Astrocyte (in vitro differentiated cells and primary cell): ENCODE measurements at regions not wholly inside any gene's neighbourhood (a gene's known extent, or its start where the extent isn't known, plus 50 kb on each side); places are given as distances from the start of the nearest gene placed in this dataset.

Experiments
- DNase-seq: peaks from one replicate; pipeline ENCODE4 v3.0.0-alpha.2; 2010; ENCODE audit warnings: low read depth
- FAIRE-seq: peaks from 2 replicates; lab custom pipeline; 2011; peaks lifted over from hg19 to GRCh38; lab: Jason Lieb, UNC
- H2AFZ ChIP-seq: 2 replicates; pipeline ENCODE4 v1.6.0; 2012; ENCODE audit warnings: low read depth, low read length, inconsistent platforms
- H3K27ac ChIP-seq: 2 replicates; pipeline ENCODE4 v1.5.1; 2011; ENCODE audit warnings: low read depth, low read length, inconsistent platforms
- H3K27me3 ChIP-seq: 2 replicates; pipeline ENCODE4 v1.6.0; 2011; ENCODE audit warnings: low read length, inconsistent platforms; ENCODE audit not compliant: insufficient read depth
- H3K36me3 ChIP-seq: 2 replicates; pipeline ENCODE4 v1.5.1; 2011; ENCODE audit warnings: low read length, inconsistent platforms; ENCODE audit not compliant: insufficient read depth
- H3K4me1 ChIP-seq: 2 replicates; pipeline ENCODE4 v1.5.1; 2011; ENCODE audit warnings: low read length, inconsistent platforms; ENCODE audit not compliant: insufficient read depth
- H3K4me2 ChIP-seq: 2 replicates; pipeline ENCODE4 v1.6.0; 2012; ENCODE audit warnings: low read length, inconsistent platforms
- H3K4me3 ChIP-seq: 2 replicates; pipeline ENCODE4 v1.5.1; 2011; ENCODE audit warnings: low read depth, mild to moderate bottlenecking, low read length, inconsistent platforms; ENCODE audit not compliant: insufficient read depth
- H3K79me2 ChIP-seq: 2 replicates; pipeline ENCODE4 v1.6.0; 2012; ENCODE audit warnings: mild to moderate bottlenecking, low read length, inconsistent platforms; ENCODE audit not compliant: insufficient read depth
- H3K9ac ChIP-seq: 2 replicates; pipeline ENCODE4 v1.6.0; 2012; ENCODE audit warnings: mild to moderate bottlenecking, low read length, inconsistent platforms
- H3K9me3 ChIP-seq: 2 replicates; pipeline ENCODE4 v1.5.1; 2012; ENCODE audit warnings: low read depth, mild to moderate bottlenecking, low read length, inconsistent platforms; ENCODE audit not compliant: insufficient read depth
- H4K20me1 ChIP-seq: 2 replicates; pipeline ENCODE4 v1.6.0; 2012; ENCODE audit warnings: low read length, inconsistent platforms; ENCODE audit not compliant: insufficient read depth
- H3K27ac Mint-ChIP-seq: one replicate; pipeline ENCODE4 v1.8.0; 2021; ENCODE audit warnings: mild to moderate bottlenecking, mixed read lengths; ENCODE audit not compliant: unreplicated experiment
- H3K27me3 Mint-ChIP-seq: one replicate; pipeline ENCODE4 v1.8.0; 2021; ENCODE audit warnings: low read depth, mixed read lengths; ENCODE audit not compliant: unreplicated experiment
- H3K36me3 Mint-ChIP-seq: one replicate; pipeline ENCODE4 v1.8.0; 2021; ENCODE audit warnings: low read depth, mixed read lengths; ENCODE audit not compliant: unreplicated experiment
- H3K4me1 Mint-ChIP-seq: one replicate; pipeline ENCODE4 v1.8.0; 2021; ENCODE audit warnings: low read depth, mixed read lengths; ENCODE audit not compliant: unreplicated experiment
- H3K4me3 Mint-ChIP-seq: one replicate; pipeline ENCODE4 v1.8.0; 2021; ENCODE audit warnings: mild to moderate bottlenecking, moderate library complexity, mixed read lengths; ENCODE audit not compliant: unreplicated experiment
- H3K9me3 Mint-ChIP-seq: one replicate; pipeline ENCODE4 v1.8.0; 2021; ENCODE audit warnings: mild to moderate bottlenecking, mixed read lengths; ENCODE audit not compliant: unreplicated experiment
- CTCF ChIP-seq: IDR thresholded peaks from 2 replicates; pipeline ENCODE4 v1.5.1; 2011; ENCODE audit warnings: low read depth, mild to moderate bottlenecking, inconsistent platforms, low read length, moderate library complexity; ENCODE audit not compliant: insufficient read depth
- EZH2 ChIP-seq: IDR thresholded peaks from 2 replicates; pipeline ENCODE4 v1.6.1; 2012; ENCODE audit warnings: mild to moderate bottlenecking, low read length, inconsistent platforms; ENCODE audit not compliant: insufficient read depth

DNA sequence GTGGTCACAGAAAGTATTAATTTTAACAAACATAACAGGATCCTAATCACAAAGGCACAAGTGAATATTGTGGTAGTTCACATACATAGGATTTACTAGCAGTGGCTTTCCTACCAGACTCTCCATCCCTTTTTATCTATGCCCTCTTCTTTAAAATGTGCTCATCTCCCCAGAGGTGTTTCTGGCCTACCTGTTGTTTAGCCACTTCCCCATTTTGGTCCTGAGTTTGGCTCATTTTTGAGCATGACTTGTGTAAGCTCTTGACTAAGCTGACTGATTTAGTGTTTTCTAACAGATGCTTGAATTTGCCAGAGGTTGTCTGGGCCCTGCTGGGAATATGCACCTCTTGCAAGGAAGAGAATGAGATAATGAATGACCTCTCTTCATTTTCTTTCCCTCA lies 517.7 kb upstream of the CLINT1 start:
- TF ChIP-seq EZH2 (no peak), CTCF (no peak)
- DNase-seq (no peak), FAIRE-seq (no peak)
- H3K4me3 Mint-ChIP-seq: no peak overlapping the region
- no peaks in the 10 kb centered on the region for H3K27me3 ChIP-seq
- no peak overlapping the region for H2AFZ ChIP-seq
- H3K4me2 ChIP-seq: no peak overlapping the region
- peaks cover 9% of the 10 kb centered on the region for H3K4me1 ChIP-seq
- H4K20me1 ChIP-seq: no peaks in the 10 kb centered on the region
- H3K36me3 Mint-ChIP-seq: peaks cover 3% of the 10 kb centered on the region
- no peaks in the 10 kb centered on the region for H3K79me2 ChIP-seq
- H3K4me1 Mint-ChIP-seq: peaks cover 16% of the 10 kb centered on the region
- H3K9me3 ChIP-seq: no peaks in the 10 kb centered on the region
- no peaks in the 10 kb centered on the region for H3K36me3 ChIP-seq
- H3K27ac Mint-ChIP-seq: no peak overlapping the region
- no peak overlapping the region for H3K9ac ChIP-seq
- peaks cover 4% of the 10 kb centered on the region for H3K9me3 Mint-ChIP-seq
- H3K27ac ChIP-seq: no peak overlapping the region
- H3K27me3 Mint-ChIP-seq: no peaks in the 10 kb centered on the region
- H3K4me3 ChIP-seq: no peak overlapping the region

- TF ChIP-seq CTCF (no peak), EZH2 (no peak)
- Histone ChIP-seq H4K20me1 (no peaks in the 10 kb centered on the region), H3K79me2 (no peaks in the 10 kb centered on the region), H3K27me3 (no peaks in the 10 kb centered on the region), H3K4me2 (no peak overlapping the region), H3K9ac (no peak overlapping the region), H3K27ac (no peak overlapping the region), H2AFZ (no peak overlapping the region), H3K4me1 (peaks cover 1% of the 10 kb centered on the region), H3K9me3 (no peaks in the 10 kb centered on the region), H3K4me3 (no peak overlapping the region), H3K36me3 (no peaks in the 10 kb centered on the region)
- Mint-ChIP-seq H3K9me3 (peaks cover 4% of the 10 kb centered on the region), H3K27ac (no peak overlapping the region), H3K27me3 (no peaks in the 10 kb centered on the region), H3K36me3 (peaks cover 3% of the 10 kb centered on the region), H3K4me1 (peaks cover 10% of the 10 kb centered on the region), H3K4me3 (no peak overlapping the region)
- no peak for DNase-seq
- FAIRE-seq: no peak
Measured at GRCh38 chr5:158375531-158375930, 516.6 kb upstream of the CLINT1 start.

- DNase-seq (no peak), FAIRE-seq (no peak)
- H3K36me3 ChIP-seq: no peaks in the 10 kb centered on the region
- H3K4me1 Mint-ChIP-seq: peaks cover 3% of the 10 kb centered on the region
- H3K79me2 ChIP-seq: no peaks in the 10 kb centered on the region
- no peak overlapping the region for H3K4me3 Mint-ChIP-seq
- no peak overlapping the region for H3K4me3 ChIP-seq
- TF ChIP-seq EZH2 (no peak), CTCF (no peak)
- H3K4me2 ChIP-seq: no peak overlapping the region
- H3K27me3 Mint-ChIP-seq: peaks cover 8% of the 10 kb centered on the region
- H3K9me3 ChIP-seq: no peaks in the 10 kb centered on the region
- no peak overlapping the region for H3K27ac ChIP-seq
- no peak overlapping the region for H2AFZ ChIP-seq
- peaks cover 2% of the 10 kb centered on the region for H3K36me3 Mint-ChIP-seq
- H3K27ac Mint-ChIP-seq: no peak overlapping the region
- H3K4me1 ChIP-seq: no peaks in the 10 kb centered on the region
- H3K27me3 ChIP-seq: no peaks in the 10 kb centered on the region
- H3K9ac ChIP-seq: no peak overlapping the region
- peaks cover 4% of the 10 kb centered on the region for H3K9me3 Mint-ChIP-seq
- H4K20me1 ChIP-seq: no peaks in the 10 kb centered on the region
Measured at GRCh38 chr5:158373608-158374395, 514.9 kb upstream of the CLINT1 start.
